ENCODE measurements at regions not wholly inside any gene's neighbourhood (a gene's known extent, or its start where the extent isn't known, plus 50 kb on each side); places are given as distances from the start of the nearest gene placed in this dataset.

- POLR2A ChIA-PET = no interaction called here
- H3K27ac Mint-ChIP-seq = no peak overlapping the region
- TF ChIP-seq USF2 (CRISPR knock-in tag; IDR thresholded peaks at IDR 0.05) (no peak), MAX (CRISPR knock-in tag; IDR thresholded peaks at IDR 0.05) (no peak), PRRX2 (CRISPR knock-in tag; IDR thresholded peaks at IDR 0.05) (no peak), ETV6 (CRISPR knock-in tag; IDR thresholded peaks at IDR 0.05) (no peak), IRF1 (CRISPR knock-in tag; IDR thresholded peaks at IDR 0.05) (no peak), JAZF1 (CRISPR knock-in tag; IDR thresholded peaks at IDR 0.05) (no peak), GABPB1 (CRISPR knock-in tag; IDR thresholded peaks at IDR 0.05) (no peak), ATF6 (CRISPR knock-in tag; IDR thresholded peaks at IDR 0.05) (no peak)
- TF ChIP-seq, protein P1, sequence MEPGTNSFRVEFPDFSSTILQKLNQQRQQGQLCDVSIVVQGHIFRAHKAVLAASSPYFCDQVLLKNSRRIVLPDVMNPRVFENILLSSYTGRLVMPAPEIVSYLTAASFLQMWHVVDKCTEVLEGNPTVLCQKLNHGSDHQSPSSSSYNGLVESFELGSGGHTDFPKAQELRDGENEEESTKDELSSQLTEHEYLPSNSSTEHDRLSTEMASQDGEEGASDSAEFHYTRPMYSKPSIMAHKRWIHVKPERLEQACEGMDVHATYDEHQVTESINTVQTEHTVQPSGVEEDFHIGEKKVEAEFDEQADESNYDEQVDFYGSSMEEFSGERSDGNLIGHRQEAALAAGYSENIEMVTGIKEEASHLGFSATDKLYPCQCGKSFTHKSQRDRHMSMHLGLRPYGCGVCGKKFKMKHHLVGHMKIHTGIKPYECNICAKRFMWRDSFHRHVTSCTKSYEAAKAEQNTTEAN (CRISPR knock-in tag; IDR thresholded peaks at IDR 0.05) = no peak
- no peak overlapping the region for H3K4me3 Mint-ChIP-seq
- CTCF ChIA-PET = no interaction called here
- peaks cover 12% of the 10 kb centered on the region for H3K9me3 Mint-ChIP-seq
- H3K4me1 Mint-ChIP-seq = no peaks in the 10 kb centered on the region
- H3K36me3 Mint-ChIP-seq = no peaks in the 10 kb centered on the region; the same call in 1 of the 2 replicates
- no peaks in the 10 kb centered on the region for H3K27me3 Mint-ChIP-seq (ENCODE audit: low read depth)
- DNase-seq (ENCODE audit: low spot score) = no peak
- ATAC-seq = no peak
These were observed 411.1 kb downstream of the HDGFL1 start for GRCh38 chr6:22980446-22980845.

DNA sequence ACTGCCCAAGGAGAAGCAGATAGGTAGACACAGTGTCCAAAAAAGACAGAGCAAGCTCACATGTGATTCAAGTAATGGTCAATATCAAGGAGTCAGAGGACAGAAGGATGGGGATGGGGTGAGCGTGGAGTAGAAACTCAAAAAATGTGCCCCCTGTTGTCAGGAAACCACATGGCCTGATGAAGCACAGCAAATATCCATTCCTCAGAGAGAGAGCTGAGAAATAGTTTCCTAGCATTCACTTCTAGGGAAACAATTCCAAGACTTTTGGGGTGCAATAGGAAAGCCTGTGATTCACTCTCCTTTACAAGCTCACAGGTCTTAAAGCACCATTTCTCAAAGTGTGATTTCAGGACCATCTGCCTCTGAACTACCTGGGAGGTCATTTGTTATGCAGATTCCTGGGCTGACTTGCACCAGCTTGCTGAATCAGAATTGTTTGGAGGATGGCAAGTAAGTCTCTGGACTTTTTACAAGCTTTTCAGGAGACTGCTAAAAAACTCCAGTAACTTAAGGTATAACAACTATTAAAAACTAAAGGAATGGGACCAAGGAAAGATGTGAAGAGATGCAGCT lies 432.8 kb downstream of the HDGFL1 start:
- Mint-ChIP-seq H3K27ac (peak overlapping the region; percentile 55; the same call in 1 of the 2 replicates), H3K4me3 (no peak overlapping the region; the same call in 1 of the 2 replicates), H3K9me3 (peaks cover 13% of the 10 kb centered on the region), H3K4me1 (peaks cover 21% of the 10 kb centered on the region), H3K36me3 (peaks cover 9% of the 10 kb centered on the region), H3K27me3 (ENCODE audit: low read depth) (no peaks in the 10 kb centered on the region)
- ATAC-seq (peak; percentile 85), DNase-seq (ENCODE audit: low spot score) (peak; percentile 23)
- ChIA-PET CTCF (interaction anchor here (0.5 to 0.8 kb wide), 4 partner anchors 79 to 1272 kb away, joined by 3 to 4 read pairs (median 4); no protein-coding TSS in a partner anchor), POLR2A (no interaction called here)
- TF ChIP-seq ZSCAN18 (CRISPR knock-in tag; IDR thresholded peaks at IDR 0.05) = peak; percentile 54; the same call in 1 of the 2 replicates
- TF ChIP-seq ATF6 (CRISPR knock-in tag; IDR thresholded peaks at IDR 0.05) = no peak

GRCh38 chr6:23003671-23004467 lies 434.5 kb downstream of the HDGFL1 start:
- H3K9me3 Mint-ChIP-seq = peaks cover 19% of the 10 kb centered on the region
- peaks cover 20% of the 10 kb centered on the region for H3K4me1 Mint-ChIP-seq
- no peaks in the 10 kb centered on the region for H3K27me3 Mint-ChIP-seq (ENCODE audit: low read depth)
- ATAC-seq = no peak
- CTCF ChIA-PET = interaction anchor here (0.8 kb wide), 1 partner anchor 78 kb away, joined by 4 read pairs; no protein-coding TSS in a partner anchor
- no peak overlapping the region for H3K4me3 Mint-ChIP-seq
- no peak for DNase-seq (ENCODE audit: low spot score)
- H3K27ac Mint-ChIP-seq = no peak overlapping the region
- POLR2A ChIA-PET = interaction anchor here (0.7 kb wide), 1 partner anchor 715 kb away, joined by 4 read pairs; no protein-coding TSS in a partner anchor
- H3K36me3 Mint-ChIP-seq = peaks cover 9% of the 10 kb centered on the region
- TF ChIP-seq ETV6 (CRISPR knock-in tag; IDR thresholded peaks at IDR 0.05) (no peak), IRF2 (CRISPR knock-in tag; IDR thresholded peaks at IDR 0.05; ENCODE audit: borderline replicate concordance, low read depth) (no peak), ZBTB21 (CRISPR knock-in tag; IDR thresholded peaks at IDR 0.05; ENCODE audit: borderline replicate concordance) (no peak), ZNF263 (CRISPR knock-in tag; IDR thresholded peaks at IDR 0.05; ENCODE audit: low read depth) (no peak), IRF1 (CRISPR knock-in tag; IDR thresholded peaks at IDR 0.05) (no peak), ZNF317 (CRISPR knock-in tag; IDR thresholded peaks at IDR 0.05; ENCODE audit: borderline replicate concordance, low read depth) (no peak), FOXP4 (CRISPR knock-in tag; IDR thresholded peaks at IDR 0.05) (no peak)
